ENCODE measurements at regions not wholly inside any gene's neighbourhood (a gene's known extent, or its start where the extent isn't known, plus 50 kb on each side); places are given as distances from the start of the nearest gene placed in this dataset.
A peak's percentile ranks its signal among the peaks of the same experiment; 100 is the strongest.

- H3K4me3 ChIP-seq, result no peak overlapping the region
Observed at GRCh38 chr14:38079886-38080285, 127.8 kb upstream of the SSTR1 start.

GRCh38 chr14:38080696-38081095 lies 127.0 kb upstream of the SSTR1 start:
- Histone ChIP-seq H3K27ac (no peak overlapping the region), H3K4me3 (no peak overlapping the region)

More at GRCh38 chr14:38079886-38080285, 127.8 kb upstream of the SSTR1 start:
- no peak overlapping the region for H3K27ac ChIP-seq

GRCh38 chr14:38083039-38083438 lies 124.7 kb upstream of the SSTR1 start:
- no peak overlapping the region for H3K4me3 ChIP-seq
- no peak overlapping the region for H3K27ac ChIP-seq

- Histone ChIP-seq H3K4me3 (peak overlapping the region in 4 of 7 experiments; percentile 6 to 17 (median 8)), H3K27ac (peak overlapping the region in 2 of 21 experiments; percentile 14 to 53)
Observed at GRCh38 chr14:38089123-38089522, 118.6 kb upstream of the SSTR1 start.

GRCh38 chr14:38090506-38090905 lies 117.2 kb upstream of the SSTR1 start:
- no peak overlapping the region for H3K4me3 ChIP-seq
- no peak overlapping the region for H3K27ac ChIP-seq

GRCh38 chr14:38098074-38098836 lies 109.4 kb upstream of the SSTR1 start:
- Histone ChIP-seq H3K4me3 (no peak overlapping the region), H3K27ac (no peak overlapping the region)

- no peak overlapping the region for H3K27ac ChIP-seq
- H3K4me3 ChIP-seq, result no peak overlapping the region
Observed at GRCh38 chr14:38101679-38102078, 106.0 kb upstream of the SSTR1 start.

- no peak overlapping the region for H3K4me3 ChIP-seq
- no peak overlapping the region for H3K27ac ChIP-seq
Observed at GRCh38 chr14:38103542-38104225, 104.0 kb upstream of the SSTR1 start.

- no peak overlapping the region for H3K4me3 ChIP-seq
- H3K27ac ChIP-seq, result no peak overlapping the region
Observed at GRCh38 chr14:38105106-38105702, 102.5 kb upstream of the SSTR1 start.

GRCh38 chr14:38107216-38107631 lies 100.5 kb upstream of the SSTR1 start:
- H3K4me3 ChIP-seq, result no peak overlapping the region
- H3K27ac ChIP-seq, result no peak overlapping the region

GRCh38 chr14:38108681-38109080 lies 99.0 kb upstream of the SSTR1 start:
- no peak overlapping the region for H3K27ac ChIP-seq
- H3K4me3 ChIP-seq, result no peak overlapping the region

GRCh38 chr14:38110258-38110657 lies 97.4 kb upstream of the SSTR1 start:
- Histone ChIP-seq H3K27ac (no peak overlapping the region), H3K4me3 (no peak overlapping the region)

GRCh38 chr14:38111046-38111445 lies 96.7 kb upstream of the SSTR1 start:
- H3K27ac ChIP-seq, result no peak overlapping the region
- no peak overlapping the region for H3K4me3 ChIP-seq

GRCh38 chr14:38113546-38113945 lies 94.2 kb upstream of the SSTR1 start:
- no peak overlapping the region for H3K27ac ChIP-seq
- no peak overlapping the region for H3K4me3 ChIP-seq

GRCh38 chr14:38116895-38117294 lies 90.8 kb upstream of the SSTR1 start:
- Histone ChIP-seq H3K27ac (no peak overlapping the region), H3K4me3 (no peak overlapping the region)

GRCh38 chr14:38120109-38120508 lies 87.6 kb upstream of the SSTR1 start:
- H3K4me3 ChIP-seq, result no peak overlapping the region
- no peak overlapping the region for H3K27ac ChIP-seq

GRCh38 chr14:38121320-38122020 lies 86.2 kb upstream of the SSTR1 start:
- no peak overlapping the region for H3K27ac ChIP-seq
- H3K4me3 ChIP-seq, result no peak overlapping the region

GRCh38 chr14:38122241-38122640 lies 85.5 kb upstream of the SSTR1 start:
- Histone ChIP-seq H3K4me3 (no peak overlapping the region), H3K27ac (no peak overlapping the region)

- no peak overlapping the region for H3K4me3 ChIP-seq
- no peak overlapping the region for H3K27ac ChIP-seq
Observed at GRCh38 chr14:38124506-38124905, 83.2 kb upstream of the SSTR1 start.

GRCh38 chr14:38125481-38126037 lies 82.1 kb upstream of the SSTR1 start:
- H3K27ac ChIP-seq, result no peak overlapping the region
- H3K4me3 ChIP-seq, result no peak overlapping the region
